Natural killer cell treated with Interleukin-12 subunit alpha and Interleukin-12 subunit beta and Interleukin-15 and Interleukin-18, amount 100 ng/mL, for 72 hours (primary cell): ENCODE measurements at regions not wholly inside any gene's neighbourhood (a gene's known extent, or its start where the extent isn't known, plus 50 kb on each side); places are given as distances from the start of the nearest gene placed in this dataset.
"Not testable (repeated sequence)": the region's sequence is repeated elsewhere in the genome, so short reads cannot be mapped to it uniquely, and the experiment has no call there.

ENCODE experiments used
- ATAC-seq, 2 donors: fragments of 150-1000 bp; cut with Tn5 transposase in 1 of 2; sonication (Bioruptor Pico), chemical (Tn5 transposase) in 1 of 2; 2 replicates each; pipeline ENCODE4 v1.10.0; 2021
- DNase-seq: peaks from one replicate; pipeline ENCODE4 v3.0.0; 2022; ENCODE audit warnings: low spot score
- H3K27ac Mint-ChIP-seq, 2 donors: 1 replicate in 1 of 2; 2 replicates in 1 of 2; pipeline ENCODE4 v1.8.0; 2022; ENCODE audit warnings: mixed read lengths in 2 of 2, mild to moderate bottlenecking in 1 of 2, moderate library complexity in 1 of 2
- H3K27me3 Mint-ChIP-seq, 2 donors: 1 replicate in 1 of 2; 2 replicates in 1 of 2; pipeline ENCODE4 v1.8.0; 2022; ENCODE audit warnings: mixed read lengths in 2 of 2
- H3K36me3 Mint-ChIP-seq: one replicate; pipeline ENCODE4 v1.8.0; 2022; ENCODE audit warnings: mixed read lengths
- H3K4me1 Mint-ChIP-seq, 2 donors: 1 replicate in 1 of 2; 2 replicates in 1 of 2; pipeline ENCODE4 v1.8.0; 2022; ENCODE audit warnings: low read depth in 2 of 2, mixed read lengths in 2 of 2, mild to moderate bottlenecking in 1 of 2
- H3K4me3 Mint-ChIP-seq: one replicate; pipeline ENCODE4 v1.8.0; 2022; ENCODE audit warnings: mixed read lengths
- H3K9me3 Mint-ChIP-seq: 2 replicates; pipeline ENCODE4 v1.8.0; 2022; ENCODE audit warnings: mixed read lengths

GRCh38 chr10:23779301-23779700 is 340.4 kb downstream of the OTUD1 start:
- DNase-seq (no peak), ATAC-seq (no peak)
- no peak overlapping the region for H3K27ac Mint-ChIP-seq
- no peaks in the 10 kb centered on the region for H3K27me3 Mint-ChIP-seq
- no peak overlapping the region for H3K4me3 Mint-ChIP-seq
- no peaks in the 10 kb centered on the region for H3K36me3 Mint-ChIP-seq
- H3K9me3 Mint-ChIP-seq = no peaks in the 10 kb centered on the region
- no peaks in the 10 kb centered on the region for H3K4me1 Mint-ChIP-seq

- no peaks in the 10 kb centered on the region for H3K4me1 Mint-ChIP-seq
- H3K27ac Mint-ChIP-seq = no peak overlapping the region
- no peaks in the 10 kb centered on the region for H3K27me3 Mint-ChIP-seq
- ATAC-seq = no peak
- H3K4me3 Mint-ChIP-seq = no peak overlapping the region
- no peaks in the 10 kb centered on the region for H3K9me3 Mint-ChIP-seq
- no peak for DNase-seq
- H3K36me3 Mint-ChIP-seq = no peaks in the 10 kb centered on the region
Observed at GRCh38 chr10:23780331-23780730, 341.5 kb downstream of the OTUD1 start.

GRCh38 chr10:23786594-23786993 is 347.7 kb downstream of the OTUD1 start:
- no peaks in the 10 kb centered on the region for H3K36me3 Mint-ChIP-seq
- no peak overlapping the region for H3K27ac Mint-ChIP-seq
- H3K4me1 Mint-ChIP-seq = no peaks in the 10 kb centered on the region
- no peaks in the 10 kb centered on the region for H3K27me3 Mint-ChIP-seq
- no peak overlapping the region for H3K4me3 Mint-ChIP-seq
- no peak for ATAC-seq
- no peaks in the 10 kb centered on the region for H3K9me3 Mint-ChIP-seq
- no peak for DNase-seq

GRCh38 chr10:23793577-23793976 is 354.7 kb downstream of the OTUD1 start:
- H3K4me3 Mint-ChIP-seq = no peak overlapping the region
- H3K9me3 Mint-ChIP-seq = peaks cover 7% of the 10 kb centered on the region
- peaks cover 0 to 3% of the 10 kb centered on the region in 2 donors for H3K4me1 Mint-ChIP-seq
- ATAC-seq (no peak), DNase-seq (no peak)
- H3K27ac Mint-ChIP-seq = no peak overlapping the region
- H3K36me3 Mint-ChIP-seq = no peaks in the 10 kb centered on the region
- no peaks in the 10 kb centered on the region for H3K27me3 Mint-ChIP-seq

- ATAC-seq, H3K4me3 Mint-ChIP-seq, H3K4me1 Mint-ChIP-seq, H3K27ac Mint-ChIP-seq, DNase-seq, H3K27me3 Mint-ChIP-seq, H3K36me3 Mint-ChIP-seq: not testable (repeated sequence)
- peaks cover 12% of the 10 kb centered on the region for H3K9me3 Mint-ChIP-seq
Observed at GRCh38 chr10:23797452-23797851, 358.6 kb downstream of the OTUD1 start.

- ATAC-seq (no peak), DNase-seq (no peak)
- no peaks in the 10 kb centered on the region for H3K27me3 Mint-ChIP-seq
- no peaks in the 10 kb centered on the region for H3K4me1 Mint-ChIP-seq
- H3K27ac Mint-ChIP-seq = no peak overlapping the region
- H3K36me3 Mint-ChIP-seq = no peaks in the 10 kb centered on the region
- no peak overlapping the region for H3K4me3 Mint-ChIP-seq
- peaks cover 10% of the 10 kb centered on the region for H3K9me3 Mint-ChIP-seq
Observed at GRCh38 chr10:23804125-23804524, 365.2 kb downstream of the OTUD1 start.

DNA sequence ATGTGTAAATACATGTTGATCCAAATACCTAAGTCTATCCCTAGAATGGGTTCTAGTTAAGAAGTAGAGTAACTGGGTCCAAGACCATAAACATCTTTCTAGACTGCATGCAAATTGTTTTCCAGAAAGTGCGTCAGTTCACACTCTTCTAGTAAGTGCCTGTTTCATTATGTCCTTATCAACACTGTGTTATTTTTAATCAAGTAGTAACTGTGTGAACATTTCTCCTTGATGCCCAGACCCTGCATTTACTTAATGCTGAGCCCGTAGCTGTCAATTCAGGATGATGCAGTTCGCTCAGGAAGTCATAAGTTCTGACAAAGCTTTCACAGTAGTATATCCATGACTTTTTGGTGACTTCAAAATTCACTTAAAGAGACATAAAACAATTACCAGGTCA is 374.8 kb downstream of the OTUD1 start:
- Mint-ChIP-seq H3K36me3 (no peaks in the 10 kb centered on the region), H3K27me3 (no peaks in the 10 kb centered on the region), H3K9me3 (peaks cover 6% of the 10 kb centered on the region), H3K4me3 (no peak overlapping the region), H3K4me1 (no peaks in the 10 kb centered on the region), H3K27ac (no peak overlapping the region)
- no peak for DNase-seq
- ATAC-seq = no peak

DNA sequence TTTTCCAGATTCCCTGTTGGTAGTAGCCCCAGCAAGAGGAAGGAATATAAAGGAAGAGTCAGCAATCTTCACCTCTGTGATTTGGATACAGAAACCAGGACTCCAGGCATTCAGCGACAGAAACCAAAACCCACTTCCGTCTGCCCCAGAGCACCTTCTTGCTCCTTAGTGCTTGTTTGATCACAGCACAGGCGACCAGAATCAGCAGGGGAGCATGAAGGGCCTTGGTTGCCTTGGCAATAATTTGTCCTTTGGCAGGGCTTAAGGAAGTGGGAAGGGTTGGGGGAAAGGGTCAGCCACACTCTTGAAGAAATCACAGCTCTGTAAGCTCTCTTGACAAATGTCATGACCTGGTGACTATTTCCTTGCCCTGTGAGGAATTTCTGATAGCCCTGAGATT is 379.6 kb downstream of the OTUD1 start:
- Mint-ChIP-seq H3K27ac (no peak overlapping the region), H3K36me3 (no peaks in the 10 kb centered on the region), H3K9me3 (peaks cover 3% of the 10 kb centered on the region), H3K4me3 (no peak overlapping the region), H3K27me3 (no peaks in the 10 kb centered on the region), H3K4me1 (no peaks in the 10 kb centered on the region)
- no peak for DNase-seq
- ATAC-seq = no peak

- H3K27me3 Mint-ChIP-seq = no peaks in the 10 kb centered on the region
- no peaks in the 10 kb centered on the region for H3K36me3 Mint-ChIP-seq
- no peak overlapping the region for H3K27ac Mint-ChIP-seq
- no peaks in the 10 kb centered on the region for H3K4me1 Mint-ChIP-seq
- no peak for DNase-seq
- no peak overlapping the region for H3K4me3 Mint-ChIP-seq
- ATAC-seq = no peak
- H3K9me3 Mint-ChIP-seq = peaks cover 6% of the 10 kb centered on the region
Observed at GRCh38 chr10:23820792-23821191, 381.9 kb downstream of the OTUD1 start.

DNA sequence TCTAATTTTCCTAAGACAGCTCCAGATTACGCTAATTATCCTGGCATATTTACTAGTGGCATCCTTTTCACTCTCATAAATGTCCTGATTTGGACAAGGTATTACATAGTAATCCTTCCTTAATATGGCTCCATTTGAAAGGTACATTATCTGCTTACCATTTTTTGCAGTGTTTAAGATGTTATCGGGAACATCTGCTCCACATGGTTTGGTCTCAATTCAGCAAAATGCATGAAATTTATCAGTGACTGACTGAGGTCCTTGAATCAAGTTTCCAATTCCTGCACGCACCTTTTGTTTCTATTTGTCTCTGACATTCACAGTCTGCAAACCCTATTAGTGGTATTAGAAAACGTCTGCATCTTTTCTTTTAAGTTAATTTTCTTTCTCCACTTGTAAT is 384.1 kb upstream of the KIAA1217 start:
- no peaks in the 10 kb centered on the region for H3K36me3 Mint-ChIP-seq

GRCh38 chr10:23826421-23826820 is 382.5 kb upstream of the KIAA1217 start:
- H3K4me1 Mint-ChIP-seq = no peaks in the 10 kb centered on the region
- DNase-seq (no peak), ATAC-seq (no peak)
- no peak overlapping the region for H3K27ac Mint-ChIP-seq
- H3K4me3 Mint-ChIP-seq = no peak overlapping the region
- peaks cover 8% of the 10 kb centered on the region for H3K9me3 Mint-ChIP-seq
- no peaks in the 10 kb centered on the region for H3K36me3 Mint-ChIP-seq
- no peaks in the 10 kb centered on the region for H3K27me3 Mint-ChIP-seq

More for the DNA sequence above, 384.1 kb upstream of the KIAA1217 start:
- no peak for DNase-seq
- Mint-ChIP-seq H3K9me3 (peaks cover 8% of the 10 kb centered on the region), H3K4me1 (no peaks in the 10 kb centered on the region), H3K27ac (no peak overlapping the region), H3K27me3 (no peaks in the 10 kb centered on the region), H3K4me3 (no peak overlapping the region)
- no peak for ATAC-seq

DNA sequence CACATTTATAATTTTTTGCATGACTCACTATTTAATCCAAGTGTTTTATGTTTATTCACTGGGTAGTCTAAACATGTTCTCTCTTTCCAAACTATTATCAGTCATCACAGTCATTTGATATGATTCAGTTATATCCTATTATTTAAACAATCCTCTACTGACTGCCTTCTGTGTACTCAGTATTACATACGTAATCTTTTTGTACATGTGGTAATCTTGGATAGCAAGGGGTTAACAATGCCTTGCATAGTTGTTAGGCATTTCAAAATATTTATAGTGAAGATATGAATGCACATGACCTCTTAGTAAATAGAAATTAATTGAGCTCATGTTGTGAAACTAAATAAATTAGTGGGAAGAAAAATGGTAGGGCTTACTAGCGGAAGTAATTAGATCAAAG is 379.4 kb upstream of the KIAA1217 start:
- H3K27ac Mint-ChIP-seq = no peak overlapping the region
- H3K36me3 Mint-ChIP-seq = no peaks in the 10 kb centered on the region

GRCh38 chr10:23834091-23834490 is 374.8 kb upstream of the KIAA1217 start:
- Mint-ChIP-seq H3K9me3 (peaks cover 7% of the 10 kb centered on the region), H3K27me3 (no peaks in the 10 kb centered on the region), H3K36me3 (peaks cover 1% of the 10 kb centered on the region), H3K27ac (no peak overlapping the region), H3K4me3 (no peak overlapping the region), H3K4me1 (no peaks in the 10 kb centered on the region)
- no peak for ATAC-seq
- DNase-seq = no peak

More for the DNA sequence above, 379.4 kb upstream of the KIAA1217 start:
- H3K4me3 Mint-ChIP-seq = no peak overlapping the region
- DNase-seq (no peak), ATAC-seq (no peak)
- H3K9me3 Mint-ChIP-seq = peaks cover 5% of the 10 kb centered on the region
- no peaks in the 10 kb centered on the region for H3K27me3 Mint-ChIP-seq
- H3K4me1 Mint-ChIP-seq = no peaks in the 10 kb centered on the region

DNA sequence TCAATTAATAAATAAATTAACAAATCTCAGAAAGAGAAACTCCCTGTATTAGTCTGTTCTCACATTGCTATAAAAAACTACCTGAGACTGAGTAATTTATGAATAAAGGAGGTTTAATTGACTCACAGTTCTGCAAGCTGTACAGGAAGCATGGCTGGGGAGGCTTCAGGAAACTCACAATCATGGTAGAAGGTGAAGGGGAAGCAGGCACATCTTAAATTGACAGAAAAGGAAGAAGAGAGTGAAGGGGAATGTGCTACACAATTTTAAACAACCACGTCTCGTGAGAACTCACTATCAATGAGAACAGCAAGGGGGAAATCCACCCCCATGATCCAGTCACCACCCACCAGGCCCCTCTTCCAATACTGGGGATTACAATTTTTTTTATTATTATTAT is 358.3 kb upstream of the KIAA1217 start:
- Mint-ChIP-seq H3K4me3 (no peak overlapping the region), H3K27me3 (no peaks in the 10 kb centered on the region), H3K9me3 (peaks cover 24% of the 10 kb centered on the region), H3K36me3 (peaks cover 7% of the 10 kb centered on the region), H3K4me1 (no peaks in the 10 kb centered on the region), H3K27ac (no peak overlapping the region)
- DNase-seq (no peak), ATAC-seq (no peak)

DNA sequence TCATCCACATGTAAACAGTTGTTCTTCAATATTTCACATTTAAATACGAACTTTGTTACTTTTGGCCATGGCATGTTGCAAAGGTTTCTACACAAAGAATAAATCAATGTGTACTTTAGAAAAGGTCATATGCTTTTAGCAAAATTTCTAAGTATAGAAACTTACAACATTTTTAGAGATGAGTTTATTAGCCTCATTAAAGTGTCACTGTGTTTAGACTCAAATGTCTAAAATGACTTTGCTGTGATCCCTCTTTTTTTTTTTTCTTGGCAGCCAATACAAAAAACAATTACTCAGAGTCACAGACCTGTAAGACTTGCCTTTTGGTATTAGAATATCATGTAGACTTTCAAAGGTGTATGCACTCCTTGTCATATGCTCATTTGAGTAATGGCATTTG is 349.3 kb upstream of the KIAA1217 start:
- no peak overlapping the region for H3K27ac Mint-ChIP-seq
- H3K4me1 Mint-ChIP-seq = no peaks in the 10 kb centered on the region
- H3K27me3 Mint-ChIP-seq = no peaks in the 10 kb centered on the region
- DNase-seq (no peak), ATAC-seq (no peak)
- H3K4me3 Mint-ChIP-seq = no peak overlapping the region
- H3K9me3 Mint-ChIP-seq = no peaks in the 10 kb centered on the region
- H3K36me3 Mint-ChIP-seq = no peaks in the 10 kb centered on the region
